Astrocyte (in vitro differentiated cells and primary cell): ENCODE measurements at regions not wholly inside any gene's neighbourhood (a gene's known extent, or its start where the extent isn't known, plus 50 kb on each side); places are given as distances from the start of the nearest gene placed in this dataset.

ENCODE experiments used
- CTCF ChIP-seq: IDR thresholded peaks from 2 replicates; pipeline ENCODE4 v1.5.1; 2011; ENCODE audit warnings: low read depth, mild to moderate bottlenecking, inconsistent platforms, low read length, moderate library complexity; ENCODE audit not compliant: insufficient read depth
- EZH2 ChIP-seq: IDR thresholded peaks from 2 replicates; pipeline ENCODE4 v1.6.1; 2012; ENCODE audit warnings: mild to moderate bottlenecking, low read length, inconsistent platforms; ENCODE audit not compliant: insufficient read depth

GRCh38 chr2:236366397-236366796 is 102.2 kb upstream of the ASB18 start:
- TF ChIP-seq EZH2 (no peak), CTCF (no peak)
